Mesendoderm (in vitro differentiated cells): ENCODE measurements at regions not wholly inside any gene's neighbourhood (a gene's known extent, or its start where the extent isn't known, plus 50 kb on each side); places are given as distances from the start of the nearest gene placed in this dataset.

Source experiments
- DNase-seq: peaks from one replicate; pipeline ENCODE4 v3.0.0; 2013
- H2AK5ac ChIP-seq: 2 replicates; pipeline ENCODE4 v1.6.1; 2013; ENCODE audit warnings: low read length, inconsistent platforms
- H2BK120ac ChIP-seq: 2 replicates; pipeline ENCODE4 v1.6.1; 2013; ENCODE audit warnings: low read depth, mild to moderate bottlenecking, low read length, moderate library complexity, mixed read lengths
- H2BK15ac ChIP-seq: replicated peaks from 2 replicates; pipeline ENCODE4 v1.6.1; 2013; ENCODE audit warnings: low read depth, mild to moderate bottlenecking, moderate library complexity
- H2BK5ac ChIP-seq: 2 replicates; pipeline ENCODE4 v1.6.1; 2013; ENCODE audit warnings: low read length, inconsistent platforms
- H3K18ac ChIP-seq: 2 replicates; pipeline ENCODE4 v1.6.1; 2013; ENCODE audit warnings: mild to moderate bottlenecking, low read length, mixed read lengths
- H3K23ac ChIP-seq: one replicate; pipeline ENCODE4 v1.6.1; 2013; ENCODE audit warnings: low read length
- H3K27ac ChIP-seq: 2 replicates; pipeline ENCODE4 v1.5.1; 2013; ENCODE audit warnings: low read depth, mild to moderate bottlenecking, inconsistent platforms, low read length, moderate library complexity
- H3K27me3 ChIP-seq: 2 replicates; pipeline ENCODE4 v1.6.1; 2013; ENCODE audit warnings: low read length, control low read depth, mild to moderate bottlenecking, inconsistent platforms; ENCODE audit not compliant: insufficient read depth, poor library complexity
- H3K36me3 ChIP-seq: 2 replicates; pipeline ENCODE4 v1.6.1; 2013; ENCODE audit warnings: low read length, inconsistent platforms; ENCODE audit not compliant: control insufficient read depth, insufficient read depth
- H3K4ac ChIP-seq: one replicate; pipeline ENCODE4 v1.6.1; 2013; ENCODE audit warnings: low read depth, mild to moderate bottlenecking, low read length, moderate library complexity
- H3K4me1 ChIP-seq: 2 replicates; pipeline ENCODE4 v1.6.1; 2013; ENCODE audit warnings: low read depth, low read length, inconsistent platforms; ENCODE audit not compliant: control insufficient read depth
- H3K4me2 ChIP-seq: 2 replicates; pipeline ENCODE4 v1.6.1; 2013; ENCODE audit warnings: low read length
- H3K4me3 ChIP-seq: 2 replicates; pipeline ENCODE4 v1.5.1; 2013; ENCODE audit warnings: mild to moderate bottlenecking, low read length
- H3K56ac ChIP-seq: one replicate; pipeline ENCODE4 v1.6.1; 2013; ENCODE audit warnings: low read length
- H3K79me1 ChIP-seq: 2 replicates; pipeline ENCODE4 v1.6.1; 2013; ENCODE audit warnings: low read length, inconsistent platforms
- H3K79me2 ChIP-seq: 2 replicates; pipeline ENCODE4 v1.6.1; 2013; ENCODE audit warnings: mild to moderate bottlenecking, low read length; ENCODE audit not compliant: control insufficient read depth, insufficient read depth
- H3K9ac ChIP-seq: 2 replicates; pipeline ENCODE4 v1.6.1; 2013; ENCODE audit warnings: low read length, inconsistent platforms
- H4K5ac ChIP-seq: one replicate; pipeline ENCODE4 v1.6.1; 2013; ENCODE audit warnings: low read length
- H4K8ac ChIP-seq: one replicate; pipeline ENCODE4 v1.6.1; 2013; ENCODE audit warnings: low read depth, mild to moderate bottlenecking, control low read depth, low read length, moderate library complexity
- WGBS: extraction: QIAGEN DNeasy Blood & Tissue Kit; methylation state at CpG from one replicate; pipeline ENCODE4 v1.1.7; 2013; ENCODE audit warnings: low lambda C conversion rate, missing lambda C conversion rate; ENCODE audit not compliant: insufficient coverage; ENCODE audit errors: extremely low coverage; 5-methylcytosine and 5-hydroxymethylcytosine counted together

DNA sequence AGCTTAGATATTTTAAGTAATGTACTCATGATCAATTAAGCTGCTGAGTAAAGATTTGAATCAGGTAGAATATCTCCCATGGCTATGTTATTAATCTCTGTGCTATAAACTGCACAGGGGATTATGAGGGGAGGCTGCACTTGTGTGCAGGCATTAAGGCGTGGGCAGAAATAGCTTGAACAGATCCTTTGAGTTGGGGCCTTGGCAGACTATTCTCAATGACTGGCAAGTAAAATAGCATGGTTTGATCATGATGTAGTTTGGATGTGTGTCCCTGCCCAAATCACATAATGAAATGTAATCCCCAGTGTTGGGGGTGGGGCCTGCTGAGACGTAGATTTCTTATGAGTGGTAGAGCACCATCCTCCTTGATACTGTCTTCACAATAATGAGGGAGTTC lies 220.3 kb downstream of the PLPP3 start:
- no peak for DNase-seq

DNA sequence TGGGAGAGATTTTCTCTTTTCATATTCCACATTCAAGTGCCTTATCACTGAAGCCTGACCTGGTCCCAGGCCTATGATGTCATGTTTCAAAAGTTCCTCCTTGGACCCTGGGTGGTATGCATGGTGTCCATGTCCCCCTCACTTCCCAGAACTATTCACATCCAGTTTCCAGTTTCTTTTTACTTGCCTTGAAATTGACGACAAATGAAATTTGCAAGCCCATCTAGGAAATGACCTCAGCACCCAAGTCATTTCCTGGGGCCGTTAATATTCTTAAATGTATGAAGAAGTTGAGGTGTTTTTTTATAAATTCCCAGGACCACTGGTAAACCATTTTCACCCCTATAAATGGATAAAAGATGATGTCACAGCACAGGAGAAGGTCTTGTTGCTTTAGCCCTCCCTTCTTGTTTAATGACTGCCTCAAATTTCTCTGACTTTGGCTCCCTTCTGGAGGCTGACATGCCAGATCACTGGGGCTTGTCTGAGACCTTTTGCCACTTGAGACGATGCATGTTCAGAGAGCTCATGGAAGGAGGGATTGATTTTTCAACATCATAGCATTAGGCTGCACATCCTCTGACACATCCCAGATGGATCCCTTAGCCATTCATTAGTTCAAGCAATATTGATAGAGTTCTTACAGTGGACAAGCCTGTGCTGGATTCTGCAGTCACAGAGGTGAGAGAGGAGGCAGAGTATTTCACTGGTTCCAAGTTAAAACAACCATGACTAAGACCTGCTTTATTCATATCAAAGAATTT lies 221.3 kb downstream of the PLPP3 start:
- no peak overlapping the region for H3K4me3 ChIP-seq
- H2BK120ac ChIP-seq, result no peak overlapping the region
- no peak overlapping the region for H3K56ac ChIP-seq
- DNase-seq, result no peak
- H3K9ac ChIP-seq, result no peak overlapping the region
- H3K27me3 ChIP-seq, result no peaks in the 10 kb centered on the region
- H3K79me1 ChIP-seq, result no peaks in the 10 kb centered on the region
- no peaks in the 10 kb centered on the region for H3K36me3 ChIP-seq
- H2BK5ac ChIP-seq, result no peak overlapping the region
- H3K27ac ChIP-seq, result no peak overlapping the region
- no peak overlapping the region for H2AK5ac ChIP-seq
- H3K79me2 ChIP-seq, result no peaks in the 10 kb centered on the region
- no peak overlapping the region for H3K4me2 ChIP-seq
- no peak overlapping the region for H3K4ac ChIP-seq
- H2BK15ac ChIP-seq, result no peak overlapping the region
- H4K5ac ChIP-seq, result no peak overlapping the region
- H3K18ac ChIP-seq, result no peak overlapping the region
- no peak overlapping the region for H4K8ac ChIP-seq
- no CpG with 5 or more reads among the region's 3 CpGs for WGBS
- no peaks in the 10 kb centered on the region for H3K4me1 ChIP-seq
- no peak overlapping the region for H3K23ac ChIP-seq

More for the DNA sequence above, 220.3 kb downstream of the PLPP3 start:
- no peak overlapping the region for H3K4ac ChIP-seq
- H3K18ac ChIP-seq, result no peak overlapping the region
- no peak overlapping the region for H2BK5ac ChIP-seq
- H3K4me1 ChIP-seq, result no peaks in the 10 kb centered on the region
- H3K79me1 ChIP-seq, result no peaks in the 10 kb centered on the region
- no peak overlapping the region for H3K27ac ChIP-seq
- WGBS, result no CpG with 5 or more reads among the region's 2 CpGs
- no peak overlapping the region for H2BK15ac ChIP-seq
- H2AK5ac ChIP-seq, result no peak overlapping the region
- H3K4me2 ChIP-seq, result no peak overlapping the region
- no peak overlapping the region for H2BK120ac ChIP-seq
- H3K56ac ChIP-seq, result no peak overlapping the region
- no peak overlapping the region for H3K23ac ChIP-seq
- H3K4me3 ChIP-seq, result no peak overlapping the region
- H3K79me2 ChIP-seq, result no peaks in the 10 kb centered on the region
- no peak overlapping the region for H4K5ac ChIP-seq
- no peaks in the 10 kb centered on the region for H3K27me3 ChIP-seq
- H3K36me3 ChIP-seq, result no peaks in the 10 kb centered on the region
- no peak overlapping the region for H3K9ac ChIP-seq
- H4K8ac ChIP-seq, result no peak overlapping the region

DNA sequence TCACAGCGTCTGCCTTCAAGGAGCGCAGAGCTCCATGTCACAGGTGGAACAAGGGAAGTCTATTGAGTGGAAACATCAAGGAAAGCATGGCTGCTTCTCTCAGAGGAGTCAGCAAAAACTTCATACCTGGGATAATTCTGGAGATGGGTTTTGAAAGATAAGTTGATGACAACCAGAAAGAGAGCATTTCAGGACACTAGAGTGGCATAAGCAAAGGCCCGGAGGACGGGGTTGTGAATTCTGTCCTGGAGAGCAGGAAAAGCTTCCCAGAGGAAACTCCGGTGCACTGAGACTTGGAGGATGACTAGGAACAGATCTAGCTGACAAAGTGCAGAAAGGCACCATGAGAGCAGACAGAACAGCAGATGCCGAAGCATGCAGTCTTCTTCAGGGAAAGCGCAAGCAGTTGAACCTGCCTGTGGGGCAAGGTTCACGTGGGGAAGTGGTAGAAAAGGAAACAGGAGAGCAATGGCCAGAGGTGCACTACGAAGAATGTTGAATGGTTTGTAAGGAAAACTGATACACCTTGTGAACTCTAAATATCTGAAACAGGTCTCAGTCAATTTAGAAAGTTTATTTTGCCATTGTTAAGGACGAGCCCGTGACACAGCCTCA lies 222.9 kb downstream of the PLPP3 start:
- H4K8ac ChIP-seq, result no peak overlapping the region
- no peaks in the 10 kb centered on the region for H3K79me1 ChIP-seq
- H2BK15ac ChIP-seq, result no peak overlapping the region
- H3K36me3 ChIP-seq, result no peaks in the 10 kb centered on the region
- H3K56ac ChIP-seq, result no peak overlapping the region
- no peak overlapping the region for H3K23ac ChIP-seq
- H3K4me2 ChIP-seq, result no peak overlapping the region
- H3K4me1 ChIP-seq, result no peaks in the 10 kb centered on the region
- H3K27me3 ChIP-seq, result no peaks in the 10 kb centered on the region
- H3K27ac ChIP-seq, result no peak overlapping the region
- no peak for DNase-seq
- no peak overlapping the region for H2BK120ac ChIP-seq
- no CpG with 5 or more reads among the region's 11 CpGs for WGBS
- H2BK5ac ChIP-seq, result no peak overlapping the region
- no peak overlapping the region for H4K5ac ChIP-seq
- H3K4me3 ChIP-seq, result no peak overlapping the region
- H3K79me2 ChIP-seq, result no peaks in the 10 kb centered on the region
- H3K4ac ChIP-seq, result no peak overlapping the region
- H3K9ac ChIP-seq, result no peak overlapping the region
- no peak overlapping the region for H3K18ac ChIP-seq
- H2AK5ac ChIP-seq, result no peak overlapping the region

DNA sequence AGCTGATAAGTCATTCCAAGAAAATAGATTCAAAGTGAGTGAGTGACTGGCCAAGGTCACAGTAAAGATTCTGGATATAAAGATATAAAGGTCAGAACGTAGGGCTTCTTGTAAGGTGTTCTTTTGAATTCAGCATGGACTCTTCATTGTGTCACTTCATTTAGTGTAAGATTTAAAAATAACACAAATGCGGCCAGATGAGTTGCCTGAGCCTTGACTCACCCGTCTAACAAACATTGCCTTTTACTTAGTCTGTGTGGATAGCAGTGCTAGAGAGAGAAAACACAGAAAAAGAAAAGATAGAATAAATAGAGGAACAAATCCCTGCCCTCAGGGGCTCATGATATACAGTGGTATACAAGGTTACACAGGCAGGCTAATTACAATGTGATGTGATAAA lies 223.4 kb downstream of the PLPP3 start:
- Histone ChIP-seq H3K4me1 (no peaks in the 10 kb centered on the region), H3K18ac (no peak overlapping the region), H2BK15ac (no peak overlapping the region), H3K4ac (no peak overlapping the region), H3K79me2 (no peaks in the 10 kb centered on the region), H4K8ac (no peak overlapping the region), H3K4me3 (no peak overlapping the region), H2BK5ac (no peak overlapping the region), H3K27me3 (no peaks in the 10 kb centered on the region), H3K79me1 (no peaks in the 10 kb centered on the region), H3K4me2 (no peak overlapping the region), H2BK120ac (no peak overlapping the region), H3K23ac (no peak overlapping the region), H3K9ac (no peak overlapping the region), H4K5ac (no peak overlapping the region), H3K36me3 (no peaks in the 10 kb centered on the region), H2AK5ac (no peak overlapping the region), H3K27ac (no peak overlapping the region), H3K56ac (no peak overlapping the region)
- WGBS, result no CpG with 5 or more reads among the region's 3 CpGs
- no peak for DNase-seq

- Histone ChIP-seq H3K4me1 (no peaks in the 10 kb centered on the region), H3K4me2 (no peak overlapping the region), H3K23ac (no peak overlapping the region), H2BK5ac (no peak overlapping the region), H4K5ac (no peak overlapping the region), H2AK5ac (no peak overlapping the region), H3K27ac (no peak overlapping the region), H3K56ac (no peak overlapping the region), H3K27me3 (no peaks in the 10 kb centered on the region), H3K4ac (no peak overlapping the region), H4K8ac (no peak overlapping the region), H3K36me3 (no peaks in the 10 kb centered on the region), H3K9ac (no peak overlapping the region), H3K79me1 (no peaks in the 10 kb centered on the region), H3K79me2 (no peaks in the 10 kb centered on the region), H2BK120ac (no peak overlapping the region), H3K4me3 (no peak overlapping the region), H2BK15ac (no peak overlapping the region), H3K18ac (no peak overlapping the region)
- DNase-seq, result no peak
- WGBS, result no CpG with 5 or more reads among the region's 1 CpG
Observed at GRCh38 chr1:56355422-56355821, 223.9 kb downstream of the PLPP3 start.

- H4K5ac ChIP-seq, result no peak overlapping the region
- H3K56ac ChIP-seq, result no peak overlapping the region
- no peak overlapping the region for H2BK120ac ChIP-seq
- no peak overlapping the region for H3K4ac ChIP-seq
- H3K79me1 ChIP-seq, result no peaks in the 10 kb centered on the region
- H2AK5ac ChIP-seq, result no peak overlapping the region
- H3K36me3 ChIP-seq, result no peaks in the 10 kb centered on the region
- H2BK5ac ChIP-seq, result no peak overlapping the region
- H4K8ac ChIP-seq, result no peak overlapping the region
- no peak overlapping the region for H3K23ac ChIP-seq
- no peaks in the 10 kb centered on the region for H3K4me1 ChIP-seq
- no peak overlapping the region for H2BK15ac ChIP-seq
- H3K9ac ChIP-seq, result no peak overlapping the region
- no peak for DNase-seq
- H3K18ac ChIP-seq, result no peak overlapping the region
- H3K79me2 ChIP-seq, result no peaks in the 10 kb centered on the region
- no peak overlapping the region for H3K4me3 ChIP-seq
- no peak overlapping the region for H3K27ac ChIP-seq
- no peaks in the 10 kb centered on the region for H3K27me3 ChIP-seq
- H3K4me2 ChIP-seq, result no peak overlapping the region
Observed at GRCh38 chr1:56345831-56346230, 233.5 kb downstream of the PLPP3 start.
